HEK293 (cell line): ENCODE measurements at regions not wholly inside any gene's neighbourhood (a gene's known extent, or its start where the extent isn't known, plus 50 kb on each side); places are given as distances from the start of the nearest gene placed in this dataset.

Source experiments
- CTCF ChIA-PET: fragments of 350-600 bp; formaldehyde crosslinking; extraction: SDS; loops from one replicate; lab custom pipeline; 2021; ENCODE audit warnings: antibody characterized with exemption; lab: Yijun Ruan, JAX
- POLR2A ChIA-PET: fragments of 300-600 bp; formaldehyde crosslinking; extraction: SDS; loops from one replicate; lab custom pipeline; 2020; ENCODE audit warnings: antibody characterized with exemption, inconsistent platforms; lab: Yijun Ruan, JAX
- H3K27ac ChIP-seq: fragments of 200-500 bp; sonication (Bioruptor generic); 2 replicates; pipeline ENCODE4 v1.5.1; 2014; ENCODE audit warnings: low read depth, low read length, control low read depth, inconsistent platforms; ENCODE audit errors: extremely low read depth
- H3K36me3 ChIP-seq, 2 experiments: fragments of 200-500 bp in 1 of 2; sonication (Bioruptor generic) in 1 of 2; 1 replicate in 1 of 2; 2 replicates in 1 of 2; pipeline ENCODE4 v1.5.1; 2014 to 2017; ENCODE audit warnings: inconsistent platforms in 2 of 2, low read length in 2 of 2; ENCODE audit not compliant: control insufficient read depth in 2 of 2, insufficient read depth in 1 of 2
- H3K4me1 ChIP-seq: fragments of 200-500 bp; sonication (Bioruptor generic); 2 replicates; pipeline ENCODE4 v1.5.1; 2014; ENCODE audit warnings: mild to moderate bottlenecking, low read length, inconsistent platforms; ENCODE audit not compliant: control insufficient read depth, insufficient read depth
- H3K4me3 ChIP-seq: 2 replicates; pipeline ENCODE4 v1.5.1; 2011; ENCODE audit warnings: low read depth, mild to moderate bottlenecking, control low read depth, low read length, moderate library complexity
- H3K9me3 ChIP-seq: fragments of 200-500 bp; sonication (Bioruptor generic); 2 replicates; pipeline ENCODE4 v1.5.1; 2014; ENCODE audit warnings: low read depth, low read length, inconsistent platforms; ENCODE audit not compliant: control insufficient read depth, insufficient read depth
- HOXD13 ChIP-seq: sonication (generic); formaldehyde crosslinking; IDR thresholded peaks from 2 replicates; pipeline ENCODE4 v1.8.0; 2022; ENCODE audit warnings: missing genetic modification reagents, borderline replicate concordance
- IKZF3 ChIP-seq: fragments of 450-650 bp; IDR thresholded peaks from 2 replicates; pipeline ENCODE4 v1.5.0; 2018; ENCODE audit warnings: missing biosample characterization, mild to moderate bottlenecking, missing genetic modification characterization, moderate library complexity
- KLF8 ChIP-seq: fragments of 450-650 bp; formaldehyde crosslinking; IDR thresholded peaks from 2 replicates; pipeline ENCODE4 v1.5.1; 2016; ENCODE audit warnings: missing biosample characterization, missing genetic modification characterization
- SALL2 ChIP-seq: fragments of 450-650 bp; formaldehyde crosslinking; IDR thresholded peaks from 2 replicates; pipeline ENCODE4 v1.5.0; 2017; ENCODE audit warnings: missing biosample characterization, mild to moderate bottlenecking, missing genetic modification characterization, borderline replicate concordance
- SCRT2 ChIP-seq: fragments of 450-650 bp; formaldehyde crosslinking; IDR thresholded peaks from 2 replicates; pipeline ENCODE4 v1.5.1; 2016; ENCODE audit warnings: missing biosample characterization, missing genetic modification characterization
- ZBTB20 ChIP-seq: fragments of 450-650 bp; formaldehyde crosslinking; IDR thresholded peaks from 2 replicates; pipeline ENCODE4 v1.5.1; 2016; ENCODE audit warnings: missing biosample characterization, missing genetic modification characterization
- ZBTB7A ChIP-seq: fragments of 450-650 bp; formaldehyde crosslinking; IDR thresholded peaks from 2 replicates; pipeline ENCODE4 v1.5.1; 2016; ENCODE audit warnings: low read depth, missing biosample characterization, missing genetic modification characterization
- ZEB2 ChIP-seq: fragments of 450-650 bp; formaldehyde crosslinking; IDR thresholded peaks from 2 replicates; pipeline ENCODE4 v1.5.1; 2016; ENCODE audit warnings: missing biosample characterization, missing genetic modification characterization
- ZFP37 ChIP-seq: fragments of 450-650 bp; formaldehyde crosslinking; IDR thresholded peaks from 2 replicates; pipeline ENCODE4 v1.5.1; 2016; ENCODE audit warnings: missing biosample characterization, missing genetic modification characterization
- ZNF155 ChIP-seq: fragments of 450-650 bp; formaldehyde crosslinking; IDR thresholded peaks from 2 replicates; pipeline ENCODE4 v1.5.1; 2016; ENCODE audit warnings: missing biosample characterization, missing genetic modification characterization
- ZNF248 ChIP-seq: fragments of 450-650 bp; formaldehyde crosslinking; IDR thresholded peaks from 2 replicates; pipeline ENCODE4 v1.5.1; 2017; ENCODE audit warnings: missing biosample characterization, missing genetic modification characterization
- ZNF292 ChIP-seq: fragments of 450-650 bp; formaldehyde crosslinking; IDR thresholded peaks from 2 replicates; pipeline ENCODE4 v1.5.1; 2016; ENCODE audit warnings: low read depth, missing biosample characterization, missing genetic modification characterization, borderline replicate concordance
- ZNF341 ChIP-seq: fragments of 450-650 bp; formaldehyde crosslinking; IDR thresholded peaks from 2 replicates; pipeline ENCODE4; 2016; ENCODE audit warnings: low read depth, missing biosample characterization, missing genetic modification characterization
- ZNF350 ChIP-seq: fragments of 450-650 bp; formaldehyde crosslinking; IDR thresholded peaks from 2 replicates; pipeline ENCODE4 v1.5.0; 2017; ENCODE audit warnings: missing biosample characterization, mild to moderate bottlenecking, missing genetic modification characterization
- ZNF391 ChIP-seq: fragments of 450-650 bp; formaldehyde crosslinking; IDR thresholded peaks from 2 replicates; pipeline ENCODE4 v1.5.1; 2016; ENCODE audit warnings: low read depth, missing biosample characterization, missing genetic modification characterization, borderline replicate concordance
- ZNF426 ChIP-seq: fragments of 450-650 bp; formaldehyde crosslinking; IDR thresholded peaks from 2 replicates; pipeline ENCODE4 v1.5.1; 2017; ENCODE audit warnings: missing biosample characterization, missing genetic modification characterization, mild to moderate bottlenecking, inconsistent platforms, moderate library complexity
- ZNF571 ChIP-seq: fragments of 450-650 bp; formaldehyde crosslinking; IDR thresholded peaks from 2 replicates; pipeline ENCODE4 v1.5.0; 2017; ENCODE audit warnings: missing biosample characterization, missing genetic modification characterization
- ZNF600 ChIP-seq: fragments of 450-650 bp; formaldehyde crosslinking; IDR thresholded peaks from 2 replicates; pipeline ENCODE4 v1.5.1; 2016; ENCODE audit warnings: missing biosample characterization, missing genetic modification characterization
- ZNF610 ChIP-seq: fragments of 450-650 bp; formaldehyde crosslinking; IDR thresholded peaks from 2 replicates; pipeline ENCODE4 v1.5.1; 2016; ENCODE audit warnings: missing biosample characterization, missing genetic modification characterization, borderline replicate concordance
- ZNF658 ChIP-seq: fragments of 450-650 bp; formaldehyde crosslinking; IDR thresholded peaks from 2 replicates; pipeline ENCODE4; 2016; ENCODE audit warnings: missing biosample characterization, missing genetic modification characterization
- ZNF664 ChIP-seq: fragments of 450-650 bp; formaldehyde crosslinking; IDR thresholded peaks from 2 replicates; pipeline ENCODE4 v1.5.1; 2016; ENCODE audit warnings: missing biosample characterization, missing genetic modification characterization
- ZNF830 ChIP-seq: fragments of 450-650 bp; IDR thresholded peaks from 2 replicates; pipeline ENCODE4 v1.5.0; 2018; ENCODE audit warnings: missing biosample characterization, missing genetic modification characterization, low read depth, mild to moderate bottlenecking, moderate library complexity
- ZSCAN16 ChIP-seq: fragments of 450-650 bp; formaldehyde crosslinking; IDR thresholded peaks from 2 replicates; pipeline ENCODE4 v1.5.1; 2016; ENCODE audit warnings: missing biosample characterization, missing genetic modification characterization
- TF ChIP-seq, protein P1 (sequence below): fragments of 450-650 bp; formaldehyde crosslinking; IDR thresholded peaks from 2 replicates; pipeline ENCODE4 v1.5.1; 2016; ENCODE audit warnings: missing biosample characterization, missing genetic modification characterization
- TF ChIP-seq, protein P2 (sequence below): fragments of 450-650 bp; formaldehyde crosslinking; IDR thresholded peaks from 2 replicates; pipeline ENCODE4 v1.5.1; 2016; ENCODE audit warnings: missing biosample characterization, missing genetic modification characterization, borderline replicate concordance
- TF ChIP-seq, protein P3 (sequence below): sonication (generic); formaldehyde crosslinking; IDR thresholded peaks from 2 replicates; pipeline ENCODE4 v1.8.1; 2022; ENCODE audit warnings: mild to moderate bottlenecking, moderate library complexity, missing genetic modification reagents
- TF ChIP-seq, protein P4 (sequence below): fragments of 450-650 bp; formaldehyde crosslinking; IDR thresholded peaks from 2 replicates; pipeline ENCODE4 v1.5.1; 2016; ENCODE audit warnings: missing biosample characterization, missing genetic modification characterization
- TF ChIP-seq, protein P5 (sequence below): fragments of 450-650 bp; formaldehyde crosslinking; IDR thresholded peaks from 2 replicates; pipeline ENCODE4 v1.5.1; 2016; ENCODE audit warnings: missing biosample characterization, missing genetic modification characterization

DNA sequence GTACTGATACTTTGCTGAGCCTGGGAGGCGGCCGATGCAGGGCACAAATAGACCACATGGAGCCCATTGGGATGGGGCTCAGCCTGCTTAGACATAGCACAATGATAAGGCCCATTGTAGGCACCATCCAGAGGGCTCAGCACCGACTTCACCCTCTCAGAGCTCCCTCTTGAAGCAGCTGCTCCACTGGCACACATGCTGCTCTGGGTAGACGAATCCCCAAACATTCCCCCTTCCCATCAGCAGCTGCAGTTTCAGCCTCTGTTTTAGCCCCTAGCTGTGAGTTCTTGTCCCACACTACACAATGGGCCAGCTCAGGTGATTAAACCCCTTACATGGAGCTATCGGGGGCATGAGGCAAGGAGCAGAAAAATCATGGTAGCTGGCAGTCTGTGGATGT lies 174.1 kb downstream of the RGS9 start:
- H3K36me3 ChIP-seq, result no peaks in the 10 kb centered on the region
- no peak overlapping the region for H3K27ac ChIP-seq
- no peak overlapping the region for H3K4me3 ChIP-seq
- CTCF ChIA-PET, result interaction anchor here (0.5 to 1.9 kb wide), 2 partner anchors 17 to 153 kb away, joined by 3 to 9 read pairs; no protein-coding TSS in a partner anchor
- TF ChIP-seq ZNF830 (tag by site-specific recombination) (no peak), ZNF341 (tag by site-specific recombination) (no peak), ZFP37 (tag by site-specific recombination) (no peak), ZNF248 (tag by site-specific recombination) (no peak), SCRT2 (no peak), IKZF3 (no peak), ZNF391 (tag by site-specific recombination) (no peak), ZNF155 (tag by site-specific recombination) (no peak), ZNF664 (no peak), ZSCAN16 (tag by site-specific recombination) (no peak), KLF8 (no peak), ZNF610 (no peak), ZNF600 (no peak), HOXD13 (CRISPR knock-in tag) (no peak)
- TF ChIP-seq, protein P1, sequence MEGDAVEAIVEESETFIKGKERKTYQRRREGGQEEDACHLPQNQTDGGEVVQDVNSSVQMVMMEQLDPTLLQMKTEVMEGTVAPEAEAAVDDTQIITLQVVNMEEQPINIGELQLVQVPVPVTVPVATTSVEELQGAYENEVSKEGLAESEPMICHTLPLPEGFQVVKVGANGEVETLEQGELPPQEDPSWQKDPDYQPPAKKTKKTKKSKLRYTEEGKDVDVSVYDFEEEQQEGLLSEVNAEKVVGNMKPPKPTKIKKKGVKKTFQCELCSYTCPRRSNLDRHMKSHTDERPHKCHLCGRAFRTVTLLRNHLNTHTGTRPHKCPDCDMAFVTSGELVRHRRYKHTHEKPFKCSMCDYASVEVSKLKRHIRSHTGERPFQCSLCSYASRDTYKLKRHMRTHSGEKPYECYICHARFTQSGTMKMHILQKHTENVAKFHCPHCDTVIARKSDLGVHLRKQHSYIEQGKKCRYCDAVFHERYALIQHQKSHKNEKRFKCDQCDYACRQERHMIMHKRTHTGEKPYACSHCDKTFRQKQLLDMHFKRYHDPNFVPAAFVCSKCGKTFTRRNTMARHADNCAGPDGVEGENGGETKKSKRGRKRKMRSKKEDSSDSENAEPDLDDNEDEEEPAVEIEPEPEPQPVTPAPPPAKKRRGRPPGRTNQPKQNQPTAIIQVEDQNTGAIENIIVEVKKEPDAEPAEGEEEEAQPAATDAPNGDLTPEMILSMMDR (tag by site-specific recombination), result no peak
- TF ChIP-seq, protein P2, sequence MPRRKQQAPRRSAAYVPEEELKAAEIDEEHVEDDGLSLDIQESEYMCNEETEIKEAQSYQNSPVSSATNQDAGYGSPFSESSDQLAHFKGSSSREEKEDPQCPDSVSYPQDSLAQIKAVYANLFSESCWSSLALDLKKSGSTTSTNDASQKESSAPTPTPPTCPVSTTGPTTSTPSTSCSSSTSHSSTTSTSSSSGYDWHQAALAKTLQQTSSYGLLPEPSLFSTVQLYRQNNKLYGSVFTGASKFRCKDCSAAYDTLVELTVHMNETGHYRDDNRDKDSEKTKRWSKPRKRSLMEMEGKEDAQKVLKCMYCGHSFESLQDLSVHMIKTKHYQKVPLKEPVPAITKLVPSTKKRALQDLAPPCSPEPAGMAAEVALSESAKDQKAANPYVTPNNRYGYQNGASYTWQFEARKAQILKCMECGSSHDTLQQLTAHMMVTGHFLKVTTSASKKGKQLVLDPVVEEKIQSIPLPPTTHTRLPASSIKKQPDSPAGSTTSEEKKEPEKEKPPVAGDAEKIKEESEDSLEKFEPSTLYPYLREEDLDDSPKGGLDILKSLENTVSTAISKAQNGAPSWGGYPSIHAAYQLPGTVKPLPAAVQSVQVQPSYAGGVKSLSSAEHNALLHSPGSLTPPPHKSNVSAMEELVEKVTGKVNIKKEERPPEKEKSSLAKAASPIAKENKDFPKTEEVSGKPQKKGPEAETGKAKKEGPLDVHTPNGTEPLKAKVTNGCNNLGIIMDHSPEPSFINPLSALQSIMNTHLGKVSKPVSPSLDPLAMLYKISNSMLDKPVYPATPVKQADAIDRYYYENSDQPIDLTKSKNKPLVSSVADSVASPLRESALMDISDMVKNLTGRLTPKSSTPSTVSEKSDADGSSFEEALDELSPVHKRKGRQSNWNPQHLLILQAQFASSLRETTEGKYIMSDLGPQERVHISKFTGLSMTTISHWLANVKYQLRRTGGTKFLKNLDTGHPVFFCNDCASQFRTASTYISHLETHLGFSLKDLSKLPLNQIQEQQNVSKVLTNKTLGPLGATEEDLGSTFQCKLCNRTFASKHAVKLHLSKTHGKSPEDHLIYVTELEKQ (tag by site-specific recombination), result no peak
- H3K9me3 ChIP-seq, result no peaks in the 10 kb centered on the region
- POLR2A ChIA-PET, result no interaction called here
- H3K4me1 ChIP-seq, result peaks cover 11% of the 10 kb centered on the region; the same call in 1 of the 2 replicates

DNA sequence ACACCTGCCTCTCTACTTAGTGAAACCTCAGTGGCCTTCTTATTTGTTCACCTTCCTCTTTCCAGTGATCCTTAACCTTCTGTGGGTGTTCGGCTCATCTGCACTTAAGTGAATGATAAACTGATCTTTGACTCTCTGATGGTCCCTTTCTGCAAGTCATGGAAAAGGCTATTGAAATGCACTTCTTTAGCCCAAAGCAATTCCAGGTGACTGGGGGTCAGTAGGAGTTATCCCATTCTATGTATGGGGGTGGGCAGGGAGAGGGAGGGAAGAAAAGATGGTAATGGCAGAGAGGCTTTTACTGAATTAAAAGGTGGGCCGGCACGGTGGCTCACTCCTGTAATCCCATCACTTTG lies 170.8 kb downstream of the RGS9 start:
- CTCF ChIA-PET, result no interaction called here
- Histone ChIP-seq H3K36me3 (no peaks in the 10 kb centered on the region), H3K4me3 (no peak overlapping the region), H3K27ac (no peak overlapping the region), H3K9me3 (no peaks in the 10 kb centered on the region), H3K4me1 (peaks cover 4% of the 10 kb centered on the region; the same call in 1 of the 2 replicates)
- POLR2A ChIA-PET, result no interaction called here
- TF ChIP-seq HOXD13 (CRISPR knock-in tag) (no peak), ZNF571 (tag by site-specific recombination) (no peak), ZNF350 (tag by site-specific recombination) (no peak), ZBTB7A (tag by site-specific recombination) (no peak), ZNF292 (tag by site-specific recombination) (no peak), ZNF658 (no peak), ZNF426 (tag by site-specific recombination) (no peak), ZEB2 (tag by site-specific recombination) (no peak), ZBTB20 (tag by site-specific recombination) (no peak), SALL2 (tag by site-specific recombination) (no peak)
- TF ChIP-seq, protein P3, sequence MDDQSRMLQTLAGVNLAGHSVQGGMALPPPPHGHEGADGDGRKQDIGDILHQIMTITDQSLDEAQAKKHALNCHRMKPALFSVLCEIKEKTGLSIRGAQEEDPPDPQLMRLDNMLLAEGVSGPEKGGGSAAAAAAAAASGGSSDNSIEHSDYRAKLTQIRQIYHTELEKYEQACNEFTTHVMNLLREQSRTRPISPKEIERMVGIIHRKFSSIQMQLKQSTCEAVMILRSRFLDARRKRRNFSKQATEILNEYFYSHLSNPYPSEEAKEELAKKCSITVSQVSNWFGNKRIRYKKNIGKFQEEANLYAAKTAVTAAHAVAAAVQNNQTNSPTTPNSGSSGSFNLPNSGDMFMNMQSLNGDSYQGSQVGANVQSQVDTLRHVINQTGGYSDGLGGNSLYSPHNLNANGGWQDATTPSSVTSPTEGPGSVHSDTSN (CRISPR knock-in tag), result no peak
- TF ChIP-seq, protein P4, sequence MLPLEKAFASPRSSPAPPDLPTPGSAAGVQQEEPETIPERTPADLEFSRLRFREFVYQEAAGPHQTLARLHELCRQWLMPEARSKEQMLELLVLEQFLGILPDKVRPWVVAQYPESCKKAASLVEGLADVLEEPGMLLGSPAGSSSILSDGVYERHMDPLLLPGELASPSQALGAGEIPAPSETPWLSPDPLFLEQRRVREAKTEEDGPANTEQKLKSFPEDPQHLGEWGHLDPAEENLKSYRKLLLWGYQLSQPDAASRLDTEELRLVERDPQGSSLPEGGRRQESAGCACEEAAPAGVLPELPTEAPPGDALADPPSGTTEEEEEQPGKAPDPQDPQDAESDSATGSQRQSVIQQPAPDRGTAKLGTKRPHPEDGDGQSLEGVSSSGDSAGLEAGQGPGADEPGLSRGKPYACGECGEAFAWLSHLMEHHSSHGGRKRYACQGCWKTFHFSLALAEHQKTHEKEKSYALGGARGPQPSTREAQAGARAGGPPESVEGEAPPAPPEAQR (tag by site-specific recombination), result no peak
- TF ChIP-seq, protein P5, sequence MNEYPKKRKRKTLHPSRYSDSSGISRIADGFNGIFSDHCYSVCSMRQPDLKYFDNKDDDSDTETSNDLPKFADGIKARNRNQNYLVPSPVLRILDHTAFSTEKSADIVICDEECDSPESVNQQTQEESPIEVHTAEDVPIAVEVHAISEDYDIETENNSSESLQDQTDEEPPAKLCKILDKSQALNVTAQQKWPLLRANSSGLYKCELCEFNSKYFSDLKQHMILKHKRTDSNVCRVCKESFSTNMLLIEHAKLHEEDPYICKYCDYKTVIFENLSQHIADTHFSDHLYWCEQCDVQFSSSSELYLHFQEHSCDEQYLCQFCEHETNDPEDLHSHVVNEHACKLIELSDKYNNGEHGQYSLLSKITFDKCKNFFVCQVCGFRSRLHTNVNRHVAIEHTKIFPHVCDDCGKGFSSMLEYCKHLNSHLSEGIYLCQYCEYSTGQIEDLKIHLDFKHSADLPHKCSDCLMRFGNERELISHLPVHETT (tag by site-specific recombination), result no peak
